GM13977 (cell line): ENCODE measurements at regions not wholly inside any gene's neighbourhood (a gene's known extent, or its start where the extent isn't known, plus 50 kb on each side); places are given as distances from the start of the nearest gene placed in this dataset.

Source experiments
- DNase-seq: peaks from one replicate; pipeline ENCODE4 v3.0.0; 2012; ENCODE audit warnings: low spot score
- in situ Hi-C: fragments of 300-500 bp; cut with MboI; formaldehyde crosslinking; loops from one replicate; pipeline ENCODE4 v1.12.0; 2022; ENCODE audit warnings: low sequenced_read_pairs, low pct_unique_long_range_greater_than_20kb, mixed read lengths, inconsistent platforms; ENCODE audit not compliant: unreplicated experiment
- TF ChIP-seq, protein P1 (sequence below): IDR thresholded peaks from 2 replicates; pipeline ENCODE4 v1.5.1; 2012; ENCODE audit warnings: mild to moderate bottlenecking, control low read depth; ENCODE audit not compliant: insufficient read depth; ENCODE audit errors: extremely low read depth, missing control alignments

- TF ChIP-seq, protein P1, sequence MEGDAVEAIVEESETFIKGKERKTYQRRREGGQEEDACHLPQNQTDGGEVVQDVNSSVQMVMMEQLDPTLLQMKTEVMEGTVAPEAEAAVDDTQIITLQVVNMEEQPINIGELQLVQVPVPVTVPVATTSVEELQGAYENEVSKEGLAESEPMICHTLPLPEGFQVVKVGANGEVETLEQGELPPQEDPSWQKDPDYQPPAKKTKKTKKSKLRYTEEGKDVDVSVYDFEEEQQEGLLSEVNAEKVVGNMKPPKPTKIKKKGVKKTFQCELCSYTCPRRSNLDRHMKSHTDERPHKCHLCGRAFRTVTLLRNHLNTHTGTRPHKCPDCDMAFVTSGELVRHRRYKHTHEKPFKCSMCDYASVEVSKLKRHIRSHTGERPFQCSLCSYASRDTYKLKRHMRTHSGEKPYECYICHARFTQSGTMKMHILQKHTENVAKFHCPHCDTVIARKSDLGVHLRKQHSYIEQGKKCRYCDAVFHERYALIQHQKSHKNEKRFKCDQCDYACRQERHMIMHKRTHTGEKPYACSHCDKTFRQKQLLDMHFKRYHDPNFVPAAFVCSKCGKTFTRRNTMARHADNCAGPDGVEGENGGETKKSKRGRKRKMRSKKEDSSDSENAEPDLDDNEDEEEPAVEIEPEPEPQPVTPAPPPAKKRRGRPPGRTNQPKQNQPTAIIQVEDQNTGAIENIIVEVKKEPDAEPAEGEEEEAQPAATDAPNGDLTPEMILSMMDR = no peak
- DNase-seq = no peak
- in situ Hi-C loops = no loop called here
Observed at GRCh38 chr22:26798462-26799065, 141.2 kb downstream of the MIAT start.

DNA sequence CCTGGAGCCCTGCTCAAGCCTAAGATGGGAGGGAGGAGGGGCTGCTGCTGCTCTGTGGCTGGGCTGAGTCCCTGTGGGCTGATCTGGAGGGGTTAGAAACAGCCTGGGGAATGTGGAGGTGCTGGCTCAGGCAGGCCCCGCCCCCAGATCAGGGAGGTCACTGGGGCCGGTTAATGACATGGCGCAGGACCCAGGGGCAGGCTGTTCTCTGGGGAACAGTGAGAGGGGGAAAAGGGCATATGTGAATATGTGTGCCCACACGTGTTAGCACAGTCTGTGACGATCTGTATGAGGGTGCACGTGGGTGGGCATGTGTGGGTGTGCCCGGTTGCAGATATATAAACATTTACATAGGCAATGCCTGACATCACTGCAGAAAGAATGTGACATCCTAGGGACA, 143.5 kb downstream of the MIAT start:
- TF ChIP-seq, protein P1 = no peak
- DNase-seq = no peak
- in situ Hi-C loops = no loop called here

DNA sequence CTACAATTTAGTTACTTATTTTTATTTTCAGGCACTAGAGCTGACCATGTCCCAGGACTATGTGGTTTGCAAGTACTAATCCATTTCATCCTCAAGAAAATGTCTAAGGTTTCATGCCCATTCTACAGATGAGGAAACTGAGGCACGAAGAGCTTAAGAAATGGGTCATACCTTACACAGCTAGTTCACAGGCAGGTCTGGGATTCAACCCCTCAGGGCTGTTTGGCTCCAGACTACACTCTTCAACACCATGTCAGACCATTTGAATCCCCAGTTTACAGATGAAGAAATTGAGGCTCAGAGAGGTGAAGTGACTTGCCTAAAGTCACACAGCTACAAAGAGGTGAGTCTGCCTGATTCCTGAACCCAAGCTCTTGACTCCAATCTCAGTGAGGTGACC, 144.1 kb downstream of the MIAT start:
- DNase-seq = no peak
- TF ChIP-seq, protein P1 = no peak
- in situ Hi-C loops = no loop called here

- DNase-seq = no peak
- in situ Hi-C loops = no loop called here
- TF ChIP-seq, protein P1 = no peak
Observed at GRCh38 chr22:26804315-26804714, 146.9 kb downstream of the MIAT start.

- in situ Hi-C loops = no loop called here
- DNase-seq = no peak
- TF ChIP-seq, protein P1 = no peak
Observed at GRCh38 chr22:26804911-26805539, 147.6 kb downstream of the MIAT start.

DNA sequence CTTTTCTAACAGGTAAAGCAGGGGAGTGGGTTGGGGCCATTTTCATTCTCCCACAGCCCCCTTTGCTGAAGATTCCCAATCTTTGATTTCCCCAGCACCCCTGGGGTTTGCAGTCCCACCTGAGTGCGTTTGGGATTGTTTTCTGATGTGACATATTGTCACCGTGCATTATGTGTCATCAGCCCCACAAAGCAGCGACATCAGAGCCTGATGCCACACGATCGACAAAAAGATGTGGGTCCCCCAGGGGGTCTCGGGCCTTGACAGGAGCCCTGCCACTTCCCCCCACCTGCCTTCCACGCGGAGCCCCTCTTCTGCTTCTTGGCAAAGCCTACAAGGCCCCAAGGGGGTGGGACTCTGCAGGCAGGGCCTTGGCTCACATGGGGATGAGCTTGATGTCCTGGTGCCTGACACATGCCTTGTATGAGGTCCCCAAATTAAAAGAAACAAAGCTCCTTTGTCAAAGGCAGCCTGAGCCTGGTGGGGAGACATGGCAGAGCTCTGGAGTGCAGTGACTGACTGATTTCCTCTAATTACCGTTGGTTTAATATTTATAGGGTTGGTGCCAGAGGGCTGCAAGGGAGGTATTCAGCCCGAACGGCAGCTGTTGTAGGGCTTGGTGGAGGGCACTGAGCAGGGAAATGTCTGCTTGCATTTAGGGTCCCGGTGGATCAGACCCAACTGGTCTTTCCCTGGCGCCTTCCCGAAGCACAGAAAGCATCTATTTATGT, 149.2 kb downstream of the MIAT start:
- in situ Hi-C loops = no loop called here
- TF ChIP-seq, protein P1 = no peak
- no peak for DNase-seq
